SU-DHL-6 (cell line): ENCODE measurements at regions not wholly inside any gene's neighbourhood (a gene's known extent, or its start where the extent isn't known, plus 50 kb on each side); places are given as distances from the start of the nearest gene placed in this dataset.

ENCODE experiments used
- EZH2phosphoT487 ChIP-seq: fragments of 200-600 bp; sonication (generic), shearing (Covaris generic); conservative IDR thresholded peaks from 2 replicates; pipeline ENCODE4 v1.6.1; 2018; ENCODE audit warnings: mild to moderate bottlenecking, antibody characterized with exemption, low read length, moderate library complexity, mixed read lengths
- TF ChIP-seq, protein P1 (sequence below): fragments of 200-600 bp; sonication (generic); IDR thresholded peaks from one replicate; pipeline ENCODE4 v1.5.1; 2017; ENCODE audit warnings: antibody characterized with exemption, mild to moderate bottlenecking, low read length, moderate library complexity; ENCODE audit not compliant: insufficient read depth, poor library complexity, severe bottlenecking

DNA sequence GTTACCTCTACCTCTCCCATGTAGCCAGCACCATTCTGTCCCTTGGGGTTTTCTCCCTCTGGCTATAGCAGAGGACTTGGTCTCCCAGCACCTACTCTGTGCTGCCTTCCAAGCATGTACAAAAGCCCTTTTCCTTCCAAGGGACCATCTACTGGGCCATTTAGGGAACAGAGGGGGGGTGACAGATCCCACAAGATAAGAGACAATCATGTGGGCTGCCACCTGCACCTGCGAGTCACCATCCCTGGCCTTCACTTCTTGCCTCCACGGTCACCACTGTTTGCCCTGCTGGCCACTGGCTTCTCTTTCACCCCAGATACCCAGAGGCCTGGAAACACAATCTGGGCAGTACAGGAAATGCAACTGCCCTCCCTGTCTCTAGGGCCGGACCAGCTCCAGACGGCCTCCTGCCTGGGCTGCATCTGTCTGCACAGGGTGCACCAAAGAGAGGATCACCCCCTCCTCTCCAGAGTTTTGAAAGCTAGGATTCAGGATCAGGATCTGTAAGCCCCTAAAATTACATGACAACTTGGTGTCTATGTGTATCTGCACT lies 160.8 kb upstream of the NECTIN1 start:
- TF ChIP-seq, protein P1, sequence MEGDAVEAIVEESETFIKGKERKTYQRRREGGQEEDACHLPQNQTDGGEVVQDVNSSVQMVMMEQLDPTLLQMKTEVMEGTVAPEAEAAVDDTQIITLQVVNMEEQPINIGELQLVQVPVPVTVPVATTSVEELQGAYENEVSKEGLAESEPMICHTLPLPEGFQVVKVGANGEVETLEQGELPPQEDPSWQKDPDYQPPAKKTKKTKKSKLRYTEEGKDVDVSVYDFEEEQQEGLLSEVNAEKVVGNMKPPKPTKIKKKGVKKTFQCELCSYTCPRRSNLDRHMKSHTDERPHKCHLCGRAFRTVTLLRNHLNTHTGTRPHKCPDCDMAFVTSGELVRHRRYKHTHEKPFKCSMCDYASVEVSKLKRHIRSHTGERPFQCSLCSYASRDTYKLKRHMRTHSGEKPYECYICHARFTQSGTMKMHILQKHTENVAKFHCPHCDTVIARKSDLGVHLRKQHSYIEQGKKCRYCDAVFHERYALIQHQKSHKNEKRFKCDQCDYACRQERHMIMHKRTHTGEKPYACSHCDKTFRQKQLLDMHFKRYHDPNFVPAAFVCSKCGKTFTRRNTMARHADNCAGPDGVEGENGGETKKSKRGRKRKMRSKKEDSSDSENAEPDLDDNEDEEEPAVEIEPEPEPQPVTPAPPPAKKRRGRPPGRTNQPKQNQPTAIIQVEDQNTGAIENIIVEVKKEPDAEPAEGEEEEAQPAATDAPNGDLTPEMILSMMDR = no peak
- no peak for TF ChIP-seq EZH2phosphoT487
